Globus pallidus (tissue), 1 donor: ENCODE measurements at regions not wholly inside any gene's neighbourhood (a gene's known extent, or its start where the extent isn't known, plus 50 kb on each side); places are given as distances from the start of the nearest gene placed in this dataset.
"Not testable (repeated sequence)": the region's sequence is repeated elsewhere in the genome, so short reads cannot be mapped to it uniquely, and the experiment has no call there.

Experiments used
- DNase-seq: peaks from one replicate; pipeline ENCODE4 v3.0.0-alpha.2; 2015; ENCODE audit warnings: low spot score

DNA sequence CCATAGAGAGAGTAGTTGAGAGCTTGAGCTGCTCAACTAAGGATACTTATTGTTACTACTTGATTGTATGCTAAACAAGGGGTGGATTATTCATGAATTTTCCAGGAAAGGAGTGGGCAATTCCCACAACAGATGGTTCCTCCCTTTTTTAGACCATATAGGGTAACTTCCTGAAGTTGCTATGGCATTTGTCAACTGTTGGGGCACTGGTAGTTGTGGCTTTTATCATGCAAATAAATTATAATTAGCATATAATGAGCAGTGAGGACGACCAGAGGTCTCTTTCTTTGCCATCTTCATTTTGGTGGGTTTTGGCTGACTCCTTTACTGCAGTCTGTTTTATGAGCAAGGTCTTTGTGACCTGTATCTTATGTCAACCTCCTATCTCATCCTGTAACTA is 1403.5 kb upstream of the PABPC4L start:
- DNase-seq: no peak

DNA sequence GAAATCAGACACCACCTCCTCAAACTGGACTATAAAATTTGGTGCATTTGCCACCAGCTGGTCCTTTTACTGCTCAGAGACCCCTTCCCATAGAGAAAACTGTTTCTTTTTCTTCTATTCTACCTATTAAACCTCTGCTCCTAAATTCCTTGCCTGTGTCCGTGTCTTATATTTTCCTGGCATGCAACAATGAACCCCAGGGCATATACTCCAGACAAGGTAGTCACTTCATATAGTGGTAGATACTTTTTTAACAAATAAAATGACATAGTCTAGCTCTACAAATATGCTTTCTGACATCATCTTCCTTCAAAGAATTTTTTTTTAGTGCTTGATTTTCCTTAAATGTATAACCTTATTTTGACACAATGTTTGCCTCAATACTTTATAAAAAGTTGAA is 1402.9 kb upstream of the PABPC4L start:
- no peak for DNase-seq

DNA sequence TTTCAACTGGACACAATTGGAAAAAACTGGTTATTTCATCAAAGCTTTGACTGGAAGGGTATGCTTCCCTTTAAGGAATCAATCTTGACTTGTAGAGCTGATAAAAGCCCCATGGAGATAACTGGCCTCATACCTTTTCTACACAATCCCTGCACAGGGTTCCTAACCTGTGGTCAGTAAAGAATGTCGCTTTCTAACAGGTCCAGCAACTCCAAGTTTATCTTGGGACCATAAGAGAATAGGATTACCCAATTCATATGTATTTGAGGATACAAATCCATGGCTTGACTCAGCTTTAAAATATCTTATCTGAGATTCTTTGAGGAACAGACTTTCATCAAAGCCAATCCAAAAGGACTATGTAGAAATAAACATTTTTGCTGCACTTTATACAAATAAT is 1399.8 kb upstream of the PABPC4L start:
- DNase-seq: no peak

DNA sequence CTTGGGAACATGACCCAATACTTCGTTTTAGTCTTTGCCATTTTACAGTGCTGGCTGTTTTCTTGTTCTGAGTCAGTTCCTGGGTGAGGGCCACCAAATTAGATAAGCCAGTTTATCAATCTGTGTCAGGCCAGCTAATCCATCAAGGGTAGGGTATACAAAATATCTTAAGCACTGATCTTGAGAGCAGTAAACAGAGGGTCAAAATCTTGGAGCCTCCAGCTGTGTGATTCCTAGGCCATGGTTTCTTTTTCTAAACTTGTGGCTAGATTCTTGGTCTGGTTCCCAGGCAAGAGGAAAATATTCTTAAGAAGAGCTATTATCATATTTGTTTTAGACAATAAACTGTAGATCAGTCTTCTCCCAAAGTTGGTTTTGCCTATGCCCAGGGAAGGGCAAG is 1396.6 kb upstream of the PABPC4L start:
- DNase-seq: no peak

DNA sequence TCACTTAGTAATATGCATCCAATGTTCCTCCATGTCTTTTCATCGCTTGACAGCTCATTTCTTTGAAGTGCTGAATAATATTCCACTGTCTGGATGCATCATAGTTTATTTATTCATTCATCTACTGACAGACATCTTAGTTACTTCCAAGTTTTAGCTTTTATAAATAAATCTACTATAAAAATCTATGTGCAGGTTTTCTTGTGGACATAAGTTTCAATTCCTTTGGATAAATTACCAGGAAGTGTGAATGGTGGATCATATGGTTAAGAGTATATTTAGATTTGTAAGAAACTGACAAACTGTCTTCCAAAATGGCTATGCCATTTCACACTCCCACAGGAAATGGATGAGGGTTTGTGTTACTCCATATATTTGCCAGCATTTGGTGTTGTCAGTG is 1392.9 kb upstream of the PABPC4L start:
- DNase-seq: no peak

DNA sequence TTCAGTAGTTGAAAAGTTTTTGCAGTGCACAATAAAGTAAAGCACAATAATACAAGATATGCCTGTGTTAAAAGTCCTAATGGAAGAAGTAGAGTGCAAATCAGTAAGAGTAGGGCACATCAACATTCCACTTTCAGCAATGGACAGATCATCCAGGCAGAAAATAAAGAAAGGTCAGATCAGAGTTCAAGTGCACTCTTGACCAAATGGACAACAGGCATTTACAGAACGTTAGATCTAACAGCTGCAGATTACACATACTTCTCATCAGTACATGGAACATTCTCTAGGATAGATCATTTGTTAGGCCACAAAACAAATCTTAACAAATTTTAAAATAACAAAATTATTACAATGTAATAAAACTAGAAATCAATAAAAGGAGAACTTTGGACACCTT is 1373.5 kb upstream of the PABPC4L start:
- DNase-seq: no peak

DNA sequence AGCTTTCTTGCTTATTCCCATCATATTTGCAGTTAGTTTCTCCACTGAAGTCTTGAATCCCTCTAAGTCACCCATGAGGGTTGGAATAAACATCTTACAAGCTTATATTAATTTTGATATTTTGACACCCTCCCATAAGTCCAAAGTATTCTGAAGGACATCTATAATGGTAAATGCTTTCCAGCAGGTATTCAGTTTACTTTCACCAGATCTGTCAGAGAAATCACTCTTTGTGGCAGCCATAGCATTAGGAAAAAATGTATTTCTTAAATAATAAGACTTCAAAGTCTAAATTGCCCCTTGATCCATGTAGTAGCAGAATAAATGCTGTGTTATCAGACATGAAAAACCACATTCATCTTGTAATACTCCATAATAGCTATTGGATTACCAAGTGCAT is 1371.7 kb upstream of the PABPC4L start:
- DNase-seq: no peak

DNA sequence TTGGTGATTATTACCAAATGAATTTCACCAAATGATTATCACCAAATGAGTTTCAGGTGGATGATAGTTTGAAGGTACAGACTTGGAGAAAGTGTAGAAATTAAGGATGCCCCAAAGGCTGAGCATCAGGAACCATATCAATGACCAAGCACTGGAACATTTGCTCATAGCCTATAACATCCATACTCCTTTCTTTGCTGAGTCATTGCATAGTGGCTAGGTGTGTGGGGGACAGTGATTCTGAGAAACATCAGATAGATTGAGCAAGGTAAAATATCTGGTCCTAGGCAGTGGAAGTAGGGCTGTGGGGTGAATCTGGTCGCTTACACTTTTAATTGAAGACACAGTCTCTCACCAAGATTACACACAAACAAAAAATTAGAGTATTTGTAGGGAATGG is 1362.5 kb upstream of the PABPC4L start:
- DNase-seq: no peak

DNA sequence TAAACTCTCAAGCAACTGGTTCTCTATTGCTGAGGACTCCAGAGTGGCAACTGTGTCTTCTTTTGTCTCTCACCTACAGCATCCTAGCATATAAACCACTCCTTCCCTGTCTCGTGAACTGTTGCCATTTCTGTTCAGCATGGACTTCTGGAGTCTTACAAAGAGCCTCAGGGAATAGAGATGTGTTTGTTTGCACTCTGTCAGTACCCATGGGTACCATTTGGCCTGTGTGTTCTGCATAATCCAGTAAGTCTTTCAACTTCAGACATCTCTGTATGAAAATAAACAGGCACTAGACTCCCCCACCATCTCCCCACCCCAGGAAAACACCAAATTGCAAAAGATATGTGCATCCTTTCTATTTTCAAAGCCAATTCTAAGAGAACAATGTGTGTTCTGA is 1351.6 kb upstream of the PABPC4L start:
- no peak for DNase-seq

DNA sequence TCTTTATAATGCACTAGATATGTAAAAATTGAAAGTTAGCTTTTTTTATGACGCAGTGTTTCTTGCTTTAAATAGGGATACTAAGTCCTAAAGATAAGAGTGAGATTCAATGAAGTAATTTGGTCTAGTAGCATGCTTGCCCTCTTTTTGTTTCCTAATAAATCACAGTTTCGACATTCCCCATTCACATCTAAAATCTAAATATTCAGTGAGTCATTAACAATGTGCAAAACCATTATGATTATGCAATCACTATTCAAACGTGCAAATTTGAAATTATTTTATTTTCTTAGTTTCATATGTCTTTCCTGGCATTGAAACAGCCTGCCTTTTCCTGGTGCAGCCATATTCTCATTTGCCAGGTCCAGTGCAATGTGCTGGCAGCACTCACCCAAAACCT is 1350.5 kb upstream of the PABPC4L start:
- DNase-seq: no peak

DNA sequence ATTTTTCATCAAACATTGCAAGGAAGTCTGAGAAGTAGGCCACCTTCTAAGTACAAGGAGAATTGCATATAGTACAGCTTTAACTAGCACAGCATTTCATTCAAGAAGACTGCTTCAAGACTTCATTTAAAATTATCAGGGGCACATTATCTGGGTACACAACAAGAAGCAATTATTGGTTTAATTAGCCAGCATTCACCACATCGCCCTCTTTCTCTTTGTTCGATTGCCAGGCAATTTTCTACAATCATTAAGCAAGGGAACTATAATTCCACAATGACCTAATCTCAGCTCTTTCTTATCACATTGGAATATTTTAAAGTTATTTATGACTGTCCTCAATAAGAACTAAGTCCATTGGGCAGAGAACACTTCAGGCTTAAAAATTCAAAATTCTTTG is 1347.1 kb upstream of the PABPC4L start:
- no peak for DNase-seq

DNA sequence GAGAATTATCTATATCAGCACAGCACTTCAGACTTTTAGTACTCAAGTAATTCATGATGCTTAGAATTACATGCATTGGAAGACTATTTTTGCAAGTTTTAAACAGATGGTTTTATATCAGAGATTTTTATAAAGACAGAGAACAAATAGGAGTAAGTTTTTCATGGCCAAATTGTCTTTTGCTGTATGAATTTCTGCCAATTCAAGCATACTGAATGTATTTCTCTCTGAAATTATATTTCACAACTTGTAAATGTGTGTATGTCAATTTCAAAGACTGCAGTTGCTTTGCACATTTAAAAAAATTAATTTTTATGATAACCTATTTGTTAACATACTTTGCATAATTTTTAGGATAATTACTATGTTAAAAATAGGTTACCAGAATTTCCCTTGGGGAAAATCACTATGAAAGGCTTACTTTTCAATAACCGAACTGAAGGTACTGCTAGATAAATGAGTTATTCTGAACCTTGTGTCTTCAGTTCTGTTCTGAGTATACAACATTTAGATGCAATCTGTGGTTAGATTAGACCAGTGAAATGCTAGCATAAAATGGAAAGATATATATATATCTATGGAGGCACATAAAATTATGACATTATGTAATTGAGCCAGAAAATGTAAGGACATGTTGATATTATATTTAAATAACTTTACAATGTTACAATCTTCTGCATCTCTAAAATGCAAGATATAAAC is 1344.2 kb upstream of the PABPC4L start:
- no peak for DNase-seq

DNA sequence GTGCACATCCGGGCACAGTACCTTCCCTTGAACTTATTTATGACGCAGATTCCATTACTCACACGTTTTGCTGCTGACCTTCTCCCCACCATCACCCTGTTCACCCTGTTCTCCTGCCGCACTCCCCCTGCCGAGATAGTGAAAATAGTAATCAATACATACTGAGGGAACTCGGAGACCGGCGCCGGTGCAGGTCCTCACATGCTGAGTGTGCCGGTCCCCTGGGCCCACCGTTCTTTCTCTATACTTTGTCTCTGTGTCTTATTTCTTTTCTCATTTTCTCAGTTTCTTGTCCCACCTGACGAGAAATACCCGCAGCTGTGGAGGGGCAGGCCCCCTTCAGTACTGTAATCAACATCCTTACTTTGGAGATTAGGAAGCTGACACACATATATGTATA is 1337.1 kb upstream of the PABPC4L start:
- DNase-seq: no peak

DNA sequence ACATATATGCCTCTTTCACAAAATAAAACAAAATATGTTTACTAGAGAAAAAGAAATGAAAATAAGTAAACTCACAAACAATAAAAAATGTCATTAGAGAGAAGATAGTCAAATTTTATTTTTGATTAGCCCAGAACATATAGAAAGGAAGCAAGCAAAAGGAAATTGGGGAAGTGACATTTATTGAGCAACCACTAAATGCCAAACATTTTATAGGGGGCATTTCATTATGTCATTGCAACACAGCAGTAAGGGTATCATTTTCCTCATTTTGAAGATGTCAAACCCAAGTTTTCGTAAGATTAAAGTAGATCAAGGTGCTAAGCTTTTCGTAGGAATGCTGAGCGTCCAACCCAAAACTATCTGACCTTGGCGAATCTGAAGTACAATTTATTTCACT is 1331.5 kb upstream of the PABPC4L start:
- no peak for DNase-seq

DNA sequence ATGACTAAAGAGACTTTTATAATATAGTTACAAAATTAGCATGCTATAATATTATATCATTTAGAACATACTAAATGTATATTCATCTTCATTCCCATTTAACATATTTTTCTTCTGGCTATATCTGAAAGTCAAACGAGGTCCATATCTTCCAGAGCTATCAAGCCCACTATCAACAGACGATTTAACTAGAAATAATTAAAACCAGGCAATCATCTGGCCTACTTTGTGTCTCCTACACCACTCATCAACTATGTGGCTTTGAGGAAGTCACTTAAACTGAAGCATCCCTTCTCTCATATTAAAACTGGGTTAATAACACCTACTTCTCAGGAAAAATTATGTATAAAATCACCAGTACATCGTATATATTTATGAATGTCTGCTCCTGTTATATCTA is 1330.5 kb upstream of the PABPC4L start:
- DNase-seq: no peak

DNA sequence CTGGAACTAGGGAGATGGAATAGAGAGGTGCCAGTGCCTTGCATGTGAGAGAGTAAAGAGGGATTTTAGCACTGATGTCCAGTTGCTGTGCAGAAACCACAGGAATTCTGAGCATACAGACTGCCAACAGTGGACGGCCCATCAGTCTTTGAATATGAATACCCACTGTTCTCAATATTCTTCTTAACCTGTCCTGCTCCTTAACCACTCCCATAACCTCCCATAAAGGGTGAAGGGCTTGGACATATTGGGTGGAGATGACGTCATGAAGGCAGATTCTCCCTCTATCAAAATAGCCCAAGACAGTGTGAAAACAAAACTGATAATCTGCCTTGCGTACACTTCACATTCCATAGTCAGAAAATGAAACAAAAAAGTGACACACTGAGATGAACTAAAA is 1313.7 kb upstream of the PABPC4L start:
- no peak for DNase-seq

DNA sequence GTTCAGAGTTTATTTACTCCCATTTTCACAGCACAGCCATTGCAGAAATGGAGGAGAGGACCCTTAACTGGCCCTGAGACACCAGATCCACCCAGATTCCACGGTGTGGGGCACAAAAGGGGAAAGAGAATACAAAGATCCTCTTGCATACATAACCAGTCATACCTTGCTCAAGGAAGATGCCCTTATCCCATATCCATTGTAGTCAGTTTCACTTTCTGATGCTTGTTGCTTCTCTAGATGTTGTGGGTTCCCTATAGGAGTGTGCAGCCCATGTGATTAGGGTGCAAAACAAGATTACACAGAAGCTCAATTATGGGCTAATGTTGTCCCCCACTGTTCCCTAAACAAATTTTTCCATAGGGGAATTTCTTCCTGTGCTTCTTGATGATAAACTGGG is 1309.0 kb upstream of the PABPC4L start:
- DNase-seq: no peak

DNA sequence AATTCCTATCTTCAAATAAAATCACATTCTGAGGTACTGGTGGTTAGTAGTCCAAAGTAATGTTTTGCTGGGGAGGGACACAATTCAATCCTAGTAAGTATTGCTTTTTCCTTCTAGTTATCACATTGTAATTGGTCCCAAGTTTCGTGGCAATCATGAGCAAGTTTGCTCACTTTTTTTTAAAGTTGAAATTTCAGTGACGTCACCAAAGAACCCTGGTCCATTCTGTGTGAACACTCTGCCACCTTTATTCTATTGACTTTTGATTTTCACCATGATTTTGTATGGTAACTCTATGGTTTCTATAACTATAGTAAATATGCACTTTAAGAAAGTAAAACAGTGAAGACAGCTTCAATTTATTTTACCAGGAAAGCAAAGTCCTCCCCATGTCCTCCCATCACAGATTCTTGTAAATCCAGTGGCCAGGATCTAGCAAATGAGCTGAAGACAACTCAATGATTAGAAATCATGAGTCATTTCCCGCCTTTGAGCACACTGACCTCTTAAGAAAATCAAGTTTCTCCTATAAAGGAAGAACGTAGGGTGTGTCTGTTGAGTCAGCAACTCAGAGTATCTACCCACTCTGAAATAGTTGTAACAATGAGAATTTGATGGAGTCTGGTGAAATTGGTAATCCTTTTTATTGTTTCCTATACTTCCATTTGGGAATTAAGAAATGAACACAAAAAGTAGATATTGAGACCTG is 1306.6 kb upstream of the PABPC4L start:
- no peak for DNase-seq

DNA sequence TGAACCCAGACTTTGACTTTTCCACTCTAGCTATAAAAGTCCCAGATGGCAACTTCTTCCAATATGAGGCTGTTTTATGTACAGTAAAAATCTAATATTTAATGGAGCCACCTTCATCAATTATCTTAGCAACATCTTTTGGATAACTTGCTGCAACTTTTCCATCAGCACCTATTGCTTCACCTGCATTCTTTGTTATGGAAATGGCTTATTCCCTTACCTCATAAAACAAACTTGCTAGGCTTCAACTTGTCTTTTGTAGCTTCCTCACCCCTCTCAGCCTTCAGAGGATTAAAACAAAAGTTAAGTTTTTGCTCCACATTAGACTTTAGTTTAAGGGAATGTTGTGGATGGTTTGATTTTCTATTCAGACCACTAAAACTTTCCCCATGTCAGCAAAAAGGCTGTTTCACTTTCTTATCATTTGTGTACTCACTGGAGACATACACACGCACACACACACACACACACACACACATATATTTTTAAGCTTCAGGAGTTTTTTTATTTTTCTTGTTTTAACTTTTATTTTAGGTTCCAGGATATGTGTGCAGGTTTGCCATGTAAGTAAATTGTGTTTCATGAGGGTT is 1296.1 kb upstream of the PABPC4L start:
- no peak for DNase-seq

DNA sequence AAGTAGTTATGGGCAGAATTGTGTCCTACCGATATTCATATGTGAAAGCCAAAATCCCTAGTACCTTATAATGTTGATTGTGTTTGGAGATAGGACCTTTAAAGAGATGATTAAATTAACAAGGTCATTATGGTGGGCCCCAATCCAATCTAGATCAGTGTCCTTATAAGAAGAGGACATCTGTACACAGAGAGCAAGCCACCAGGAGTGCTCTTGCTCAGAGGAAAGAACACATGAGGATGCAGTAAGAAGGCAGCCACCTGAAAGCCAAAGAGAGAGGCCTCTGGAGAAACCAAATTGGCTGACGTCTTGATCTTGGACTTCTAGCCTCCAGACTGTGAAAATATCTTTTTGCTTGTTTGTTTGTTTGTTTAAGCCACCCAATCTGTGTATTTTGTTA is 1290.8 kb upstream of the PABPC4L start:
- DNase-seq: no peak

DNA sequence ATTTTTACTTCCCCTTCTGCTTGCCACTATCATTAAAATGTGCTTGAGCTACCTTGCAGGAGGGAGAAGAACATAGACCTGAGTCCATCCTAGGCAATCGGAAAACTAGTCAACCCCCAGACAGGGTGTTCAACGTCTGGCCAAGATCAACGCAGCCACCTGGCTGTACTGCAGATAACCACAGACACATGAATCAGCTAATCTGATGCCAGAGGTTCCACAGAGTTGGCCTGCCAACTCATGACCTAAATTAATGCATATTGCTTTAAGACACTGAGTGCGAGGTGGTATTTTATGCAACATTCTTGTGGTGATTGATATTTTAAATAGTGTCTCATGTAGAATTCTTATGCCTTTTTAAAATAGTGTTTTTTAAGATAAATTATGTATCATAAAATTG is 1283.8 kb upstream of the PABPC4L start:
- no peak for DNase-seq

DNA sequence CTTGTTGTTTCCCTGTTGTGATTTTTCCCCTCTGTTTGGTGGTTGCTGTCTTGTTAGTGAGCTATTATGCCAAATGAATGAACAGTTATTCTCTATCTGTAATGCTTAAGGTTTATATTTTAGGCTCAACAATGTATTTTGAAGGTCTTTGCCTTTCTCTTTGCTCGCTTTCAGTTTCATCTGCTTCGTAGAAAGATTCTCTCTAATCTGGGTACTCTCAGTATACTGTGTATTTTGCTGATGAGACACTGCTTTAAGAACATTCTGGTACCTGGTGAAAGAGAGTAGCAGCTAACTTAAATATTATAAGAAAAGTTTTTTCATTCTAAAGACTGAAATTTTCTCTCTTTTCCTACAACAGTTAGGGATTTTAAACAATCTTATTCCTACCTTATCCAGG is 1274.7 kb upstream of the PABPC4L start:
- DNase-seq: no peak

DNA sequence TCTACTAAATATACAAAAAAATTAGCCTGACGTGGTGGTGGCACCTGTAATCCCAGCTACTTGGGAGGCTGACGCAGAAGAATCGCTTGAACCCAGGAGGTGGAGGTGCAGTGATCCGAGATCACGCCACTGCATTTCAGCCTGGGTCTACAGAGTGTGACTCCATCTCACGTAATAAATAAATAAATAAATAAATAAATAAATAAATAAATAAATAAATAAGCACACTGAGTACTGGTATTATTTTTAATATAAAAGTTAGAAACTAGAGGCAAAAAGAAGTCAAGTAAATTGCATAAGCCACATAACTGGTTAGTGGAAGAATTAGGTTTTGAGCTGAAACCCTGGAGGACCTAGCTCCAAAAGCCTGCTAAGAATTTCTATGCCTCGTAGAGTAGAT is 1262.7 kb upstream of the PABPC4L start:
- DNase-seq: no peak

DNA sequence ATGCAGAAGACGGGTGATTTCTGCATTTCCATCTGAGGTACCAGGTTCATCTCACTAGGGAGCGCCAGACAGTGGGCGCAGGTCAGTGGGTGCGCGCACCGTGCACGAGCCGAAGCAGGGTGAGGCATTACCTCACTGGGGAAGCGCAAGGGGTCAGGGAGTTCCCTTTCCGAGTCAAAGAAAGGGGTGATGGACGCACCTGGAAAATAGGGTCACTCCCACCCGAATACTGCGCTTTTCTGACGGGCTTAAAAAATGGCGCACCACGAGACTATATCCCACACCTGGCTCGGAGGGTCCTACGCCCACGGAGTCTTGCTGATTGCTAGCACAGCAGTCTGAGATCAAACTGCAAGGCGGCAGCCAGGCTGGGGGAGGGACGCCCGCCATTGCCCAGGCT is 1246.0 kb upstream of the PABPC4L start:
- DNase-seq: not testable (repeated sequence)
